ENCODE measurements at regions not wholly inside any gene's neighbourhood (a gene's known extent, or its start where the extent isn't known, plus 50 kb on each side); places are given as distances from the start of the nearest gene placed in this dataset.
A peak's percentile ranks its signal among the peaks of the same experiment; 100 is the strongest.

DNA sequence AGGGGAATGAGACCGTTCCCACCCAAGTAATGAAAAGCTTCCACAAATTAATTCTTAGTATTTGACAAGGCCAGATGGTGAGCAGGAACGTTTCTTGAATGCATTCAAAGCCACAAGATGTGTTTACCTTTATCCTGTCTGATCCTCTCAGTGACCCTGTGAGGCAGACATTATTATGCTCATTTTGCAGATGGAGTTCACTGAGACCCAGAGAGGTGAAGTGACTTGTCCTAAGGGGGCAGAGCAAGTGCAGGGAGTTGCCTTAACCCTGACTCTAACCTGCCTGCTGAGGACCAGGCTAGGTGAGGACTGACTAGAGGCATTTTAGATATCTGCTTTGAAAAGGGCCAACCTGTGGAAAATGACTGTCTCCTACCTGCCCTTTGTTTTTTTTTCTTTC lies 156.7 kb downstream of the HAPSTR1 start:
- Mint-ChIP-seq H3K4me3 (no peak overlapping the region), H3K27ac (no peak overlapping the region)

DNA sequence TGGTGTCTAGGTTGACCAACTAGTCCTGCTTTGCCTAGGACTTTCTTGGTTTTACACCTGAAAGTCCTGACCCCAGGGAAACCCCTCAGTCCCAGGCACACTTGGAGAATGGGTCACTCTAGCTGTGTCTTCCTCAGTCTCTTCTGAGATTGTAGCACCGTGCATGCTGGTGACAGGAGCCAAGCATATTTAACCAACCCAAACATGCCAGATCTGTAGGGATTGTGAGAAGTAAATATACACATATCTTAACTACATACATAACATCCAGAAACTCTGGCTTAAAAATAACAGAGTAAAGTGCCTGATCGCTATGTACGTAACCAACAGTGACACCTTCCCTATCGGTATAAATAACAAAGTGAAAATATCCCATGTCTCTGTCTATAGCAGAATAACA lies 158.1 kb downstream of the HAPSTR1 start:
- H3K4me3 Mint-ChIP-seq: no peak overlapping the region
- H3K27ac Mint-ChIP-seq: no peak overlapping the region
- no peaks in the 10 kb centered on the region for H3K9me3 Mint-ChIP-seq
- H3K36me3 Mint-ChIP-seq: no peaks in the 10 kb centered on the region
- no peak for DNase-seq
- no peaks in the 10 kb centered on the region for H3K4me1 Mint-ChIP-seq
- H3K27me3 Mint-ChIP-seq (ENCODE audit: low read depth in 3 of 3): peaks cover 0 to 14% (median 9%) of the 10 kb centered on the region in 3 donors

More for the DNA sequence above, 156.7 kb downstream of the HAPSTR1 start:
- Mint-ChIP-seq H3K27me3 (ENCODE audit: low read depth in 3 of 3) (peaks cover 0 to 5% (median 5%) of the 10 kb centered on the region in 3 donors), H3K9me3 (no peaks in the 10 kb centered on the region), H3K36me3 (no peaks in the 10 kb centered on the region), H3K4me1 (no peaks in the 10 kb centered on the region)
- DNase-seq: no peak

DNA sequence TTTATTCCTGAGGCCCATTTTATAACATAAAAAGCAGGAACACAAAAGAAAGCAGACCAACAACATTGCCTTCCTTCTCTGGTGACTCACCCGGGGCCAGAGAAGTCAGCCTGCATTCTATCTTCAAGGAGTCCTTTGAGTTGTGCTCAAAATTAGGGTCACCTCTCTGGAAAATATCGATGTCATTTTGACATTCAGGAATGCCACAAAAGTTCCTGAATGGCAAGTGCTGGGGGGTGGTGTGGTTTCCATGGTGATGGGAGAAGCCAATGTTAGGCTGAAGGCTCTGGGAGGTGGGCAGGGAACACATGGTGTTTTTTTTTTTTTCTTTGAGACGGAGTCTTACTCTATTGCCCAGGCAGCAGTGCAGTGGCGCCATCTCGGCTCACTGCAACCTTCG lies 159.6 kb downstream of the HAPSTR1 start:
- Mint-ChIP-seq H3K36me3 (no peaks in the 10 kb centered on the region), H3K4me3 (no peak overlapping the region), H3K4me1 (no peaks in the 10 kb centered on the region), H3K27ac (no peak overlapping the region), H3K27me3 (ENCODE audit: low read depth in 3 of 3) (peaks cover 0 to 19% (median 8%) of the 10 kb centered on the region in 3 donors), H3K9me3 (no peaks in the 10 kb centered on the region)
- no peak for DNase-seq

DNA sequence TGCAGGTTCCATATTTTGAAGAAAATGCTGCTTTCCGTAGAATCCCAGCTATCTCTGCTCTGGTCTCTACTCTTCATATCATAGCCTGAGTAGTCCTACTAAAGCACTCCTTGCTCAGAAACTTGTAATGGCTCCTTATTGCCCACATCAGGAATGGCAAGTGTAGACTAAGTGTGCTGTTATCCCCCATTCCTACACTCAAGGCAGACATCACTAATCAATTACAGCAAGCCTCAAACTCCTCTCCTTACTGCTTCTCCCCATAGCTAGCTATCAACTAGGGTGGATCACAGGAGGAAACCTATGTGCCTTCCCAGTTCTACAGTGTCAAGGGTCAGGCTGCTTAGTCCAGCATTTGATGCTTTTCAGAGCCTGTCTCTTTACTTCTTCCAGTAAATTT lies 163.4 kb downstream of the HAPSTR1 start:
- DNase-seq: no peak
- Mint-ChIP-seq H3K4me3 (no peak overlapping the region), H3K4me1 (no peaks in the 10 kb centered on the region), H3K36me3 (no peaks in the 10 kb centered on the region), H3K27ac (no peak overlapping the region), H3K9me3 (no peaks in the 10 kb centered on the region), H3K27me3 (ENCODE audit: low read depth in 3 of 3) (peaks cover 0 to 26% (median 7%) of the 10 kb centered on the region in 3 donors)

DNA sequence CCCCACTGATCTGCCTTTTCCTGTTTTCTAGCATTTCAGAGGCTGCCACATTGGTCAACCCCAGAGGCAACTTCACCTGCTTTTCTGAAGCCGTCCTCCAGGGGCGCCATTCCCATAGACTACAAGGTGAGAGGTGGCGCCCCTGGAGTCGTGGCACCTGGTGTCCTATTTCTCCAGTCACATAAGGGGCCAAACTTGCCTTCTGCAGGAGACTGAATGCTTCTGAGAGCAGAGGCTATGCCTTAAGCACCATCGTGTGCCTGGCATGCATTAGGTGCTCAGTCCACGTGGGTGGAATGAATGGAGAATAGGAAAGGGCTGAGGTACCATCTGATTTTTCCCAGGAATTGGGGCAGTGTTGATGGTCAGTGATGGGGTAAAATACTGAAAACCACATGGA lies 164.8 kb downstream of the HAPSTR1 start:
- no peak overlapping the region for H3K27ac Mint-ChIP-seq

DNA sequence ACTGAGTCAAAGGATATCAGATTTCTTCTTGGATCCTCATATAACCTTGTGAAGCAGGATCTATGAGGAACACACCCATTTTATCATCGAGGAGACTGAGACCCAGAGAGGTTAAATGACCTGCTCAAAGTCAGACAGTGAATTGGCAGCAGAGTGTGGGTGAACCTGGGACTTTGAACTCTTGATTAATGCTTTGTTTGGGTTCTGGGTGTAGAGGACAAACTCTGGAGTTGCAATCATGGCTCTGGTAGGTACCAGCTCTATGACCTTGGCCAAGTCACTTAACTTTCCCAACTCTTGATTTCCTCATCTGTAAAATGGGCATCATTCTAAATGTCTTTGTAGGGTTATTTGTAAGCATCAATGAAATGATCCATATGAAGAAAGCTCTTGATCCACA lies 166.4 kb downstream of the HAPSTR1 start:
- H3K9me3 Mint-ChIP-seq: no peaks in the 10 kb centered on the region
- H3K4me1 Mint-ChIP-seq: no peaks in the 10 kb centered on the region
- DNase-seq: no peak
- no peak overlapping the region for H3K4me3 Mint-ChIP-seq
- H3K27ac Mint-ChIP-seq: no peak overlapping the region
- H3K27me3 Mint-ChIP-seq (ENCODE audit: low read depth in 3 of 3): peaks cover 0 to 24% (median 7%) of the 10 kb centered on the region in 3 donors
- H3K36me3 Mint-ChIP-seq: no peaks in the 10 kb centered on the region

More for the DNA sequence above, 164.8 kb downstream of the HAPSTR1 start:
- no peaks in the 10 kb centered on the region for H3K36me3 Mint-ChIP-seq
- H3K9me3 Mint-ChIP-seq: no peaks in the 10 kb centered on the region
- no peak overlapping the region for H3K4me3 Mint-ChIP-seq
- H3K27me3 Mint-ChIP-seq (ENCODE audit: low read depth in 3 of 3): peaks cover 0 to 29% (median 7%) of the 10 kb centered on the region in 3 donors
- H3K4me1 Mint-ChIP-seq: no peaks in the 10 kb centered on the region
- DNase-seq: no peak

DNA sequence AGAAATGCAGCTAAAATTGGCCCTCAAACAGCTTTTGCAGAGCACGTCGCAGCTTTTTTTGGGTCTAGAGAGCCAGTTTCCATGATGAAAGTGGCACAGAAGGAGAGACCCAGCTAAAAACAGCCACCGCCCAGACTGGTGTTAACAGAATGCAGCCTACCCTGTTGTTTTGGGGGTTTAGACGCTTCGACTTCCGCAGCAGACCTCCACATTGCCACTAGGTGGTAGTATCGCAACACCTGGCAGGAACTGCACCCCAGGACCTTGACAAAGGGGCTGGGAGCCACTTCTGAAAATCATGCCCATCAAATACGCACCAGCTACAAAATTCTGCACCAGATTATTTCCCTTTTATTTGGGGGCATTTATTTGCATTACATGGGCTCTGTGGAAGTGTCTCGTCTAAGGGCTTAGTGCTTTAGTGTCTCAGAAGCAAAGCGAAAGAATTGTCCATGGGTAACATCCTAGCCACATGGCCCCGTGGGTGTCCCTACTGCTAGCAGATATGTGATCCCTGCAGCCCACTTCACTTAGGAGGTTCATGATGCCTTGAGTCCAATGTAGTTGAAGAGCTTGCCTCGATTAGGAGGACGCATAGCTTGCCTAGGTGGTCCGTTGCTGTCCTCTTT lies 167.1 kb downstream of the HAPSTR1 start:
- no peaks in the 10 kb centered on the region for H3K36me3 Mint-ChIP-seq
- no peak for DNase-seq
- no peaks in the 10 kb centered on the region for H3K9me3 Mint-ChIP-seq
- no peak overlapping the region for H3K27ac Mint-ChIP-seq
- H3K4me1 Mint-ChIP-seq: no peaks in the 10 kb centered on the region
- H3K27me3 Mint-ChIP-seq (ENCODE audit: low read depth in 3 of 3): peaks cover 0 to 21% (median 7%) of the 10 kb centered on the region in 3 donors
- no peak overlapping the region for H3K4me3 Mint-ChIP-seq

DNA sequence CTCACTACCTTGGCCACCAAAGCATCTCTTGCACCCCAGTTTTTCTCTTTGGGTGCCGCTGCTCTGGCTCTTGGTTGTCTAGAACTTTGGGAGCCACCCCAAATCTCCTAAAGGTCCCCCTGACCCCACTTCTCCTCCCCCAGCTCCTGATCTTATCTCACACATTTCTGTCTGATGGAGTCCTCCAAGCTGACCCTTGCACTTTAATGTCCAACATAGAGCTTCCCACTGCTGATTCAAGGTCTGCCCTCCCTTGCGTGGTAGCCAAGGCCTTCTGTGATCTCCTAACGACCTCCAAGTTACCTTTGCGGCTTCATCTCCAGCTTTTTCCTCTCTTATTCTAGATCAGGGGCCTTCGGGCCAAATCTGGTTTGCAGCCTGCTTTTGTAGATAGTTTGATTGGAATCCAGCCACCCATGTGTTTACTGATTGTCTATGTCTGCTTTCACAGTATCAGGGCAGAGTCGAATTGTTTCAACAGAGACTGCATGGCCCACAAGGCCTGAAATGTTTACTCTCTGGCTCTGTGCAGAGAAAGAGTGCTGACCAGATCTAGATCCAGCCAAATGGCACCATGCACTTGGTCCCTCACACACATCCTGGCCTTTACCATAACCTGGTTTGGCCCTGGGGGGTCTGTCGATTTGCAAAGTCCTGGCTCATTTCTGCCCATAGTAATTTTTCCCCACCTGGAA lies 168.6 kb downstream of the HAPSTR1 start:
- Mint-ChIP-seq H3K27ac (no peak overlapping the region), H3K4me1 (no peaks in the 10 kb centered on the region), H3K27me3 (ENCODE audit: low read depth in 3 of 3) (peaks cover 0 to 11% (median 3%) of the 10 kb centered on the region in 3 donors), H3K9me3 (no peaks in the 10 kb centered on the region), H3K36me3 (no peaks in the 10 kb centered on the region), H3K4me3 (no peak overlapping the region)
- DNase-seq: no peak

DNA sequence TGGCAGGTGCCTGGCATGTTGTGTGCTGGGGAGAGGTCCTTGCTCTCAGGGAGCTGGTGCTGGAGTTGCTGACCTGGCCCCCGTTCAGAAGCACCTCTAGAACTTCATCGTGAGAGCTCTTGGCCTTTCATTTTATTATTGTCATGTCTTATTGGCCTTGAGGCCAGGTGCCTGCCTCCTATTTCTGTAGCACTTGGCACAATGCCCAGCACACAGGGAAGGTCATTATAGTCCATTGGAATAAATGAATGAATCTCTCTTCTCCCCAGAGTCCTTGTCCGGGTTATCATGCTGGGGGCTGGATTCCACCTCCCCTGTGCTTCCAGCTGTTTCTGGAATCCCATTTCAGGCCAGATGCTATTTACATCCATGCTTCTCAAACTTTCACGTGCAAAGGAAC lies 169.2 kb downstream of the HAPSTR1 start:
- Mint-ChIP-seq H3K4me1 (no peaks in the 10 kb centered on the region), H3K27ac (no peak overlapping the region), H3K27me3 (ENCODE audit: low read depth in 3 of 3) (peaks cover 0 to 10% (median 5%) of the 10 kb centered on the region in 3 donors), H3K9me3 (no peaks in the 10 kb centered on the region), H3K36me3 (no peaks in the 10 kb centered on the region), H3K4me3 (no peak overlapping the region)
- no peak for DNase-seq

DNA sequence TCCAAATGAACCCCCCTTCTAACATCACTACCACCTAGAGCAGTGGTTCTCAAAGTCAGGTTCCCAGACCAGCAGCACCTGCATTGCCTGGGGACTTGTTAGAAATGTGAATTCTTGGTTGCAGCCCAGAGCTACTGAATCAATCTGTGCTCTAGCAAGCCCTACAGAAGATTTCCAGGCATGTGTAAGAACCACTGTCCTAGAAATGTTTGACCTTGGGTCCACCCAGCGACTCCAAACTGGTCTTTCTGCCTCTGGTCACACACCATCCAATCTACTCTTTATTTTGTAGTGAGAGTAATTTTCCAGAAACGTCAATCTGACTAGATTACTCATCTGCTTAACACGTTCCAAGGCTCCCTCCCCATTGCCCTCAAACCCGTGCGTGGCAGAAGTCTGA lies 169.9 kb downstream of the HAPSTR1 start:
- H3K27ac Mint-ChIP-seq: peak overlapping the region in 1 of 6 donors; percentile 38
- H3K4me1 Mint-ChIP-seq: no peaks in the 10 kb centered on the region
- peaks cover 0 to 11% (median 5%) of the 10 kb centered on the region in 3 donors for H3K27me3 Mint-ChIP-seq (ENCODE audit: low read depth in 3 of 3)
- H3K36me3 Mint-ChIP-seq: no peaks in the 10 kb centered on the region
- DNase-seq: no peak
- H3K4me3 Mint-ChIP-seq: no peak overlapping the region
- H3K9me3 Mint-ChIP-seq: no peaks in the 10 kb centered on the region

DNA sequence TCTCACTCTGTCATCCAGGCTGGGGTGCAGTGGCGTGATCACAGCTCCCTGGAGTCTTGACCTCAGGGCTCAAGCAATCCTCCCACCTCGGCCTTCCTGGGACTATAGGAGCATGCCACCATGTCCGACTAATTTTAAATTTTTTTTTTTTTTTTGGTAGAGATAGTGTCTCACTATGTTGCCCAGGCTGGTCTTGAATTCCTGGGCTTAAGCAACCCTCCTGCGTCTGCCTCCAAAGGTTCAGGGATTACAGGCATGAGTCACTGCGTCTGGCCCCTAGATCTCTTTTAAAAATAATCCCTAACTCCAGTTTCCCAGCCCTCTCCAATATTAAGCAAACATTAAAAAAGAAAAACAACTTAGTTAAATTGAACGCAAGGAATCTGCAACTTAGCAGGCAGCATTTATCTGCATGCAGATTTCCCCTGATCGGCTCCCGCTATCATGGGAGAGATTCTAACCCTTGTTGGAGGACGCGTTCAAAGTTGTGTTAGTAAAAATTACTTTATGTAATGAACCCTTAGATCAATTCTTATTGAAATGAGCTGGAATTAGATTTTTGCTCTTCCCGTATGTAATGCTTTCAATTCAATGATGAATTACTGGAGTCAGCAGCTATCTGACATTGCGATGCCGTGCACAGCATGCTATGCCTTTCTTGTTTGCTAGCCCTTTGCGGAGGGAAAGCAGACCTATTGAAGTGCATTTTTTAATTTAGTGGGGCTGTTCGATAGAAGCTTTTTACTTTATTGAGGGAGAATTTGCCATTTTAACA lies 171.7 kb downstream of the HAPSTR1 start:
- Mint-ChIP-seq H3K36me3 (no peaks in the 10 kb centered on the region), H3K4me1 (no peaks in the 10 kb centered on the region), H3K4me3 (no peak overlapping the region), H3K27ac (no peak overlapping the region), H3K27me3 (ENCODE audit: low read depth in 3 of 3) (peaks cover 0 to 9% (median 7%) of the 10 kb centered on the region in 3 donors), H3K9me3 (no peaks in the 10 kb centered on the region)
- DNase-seq: no peak

DNA sequence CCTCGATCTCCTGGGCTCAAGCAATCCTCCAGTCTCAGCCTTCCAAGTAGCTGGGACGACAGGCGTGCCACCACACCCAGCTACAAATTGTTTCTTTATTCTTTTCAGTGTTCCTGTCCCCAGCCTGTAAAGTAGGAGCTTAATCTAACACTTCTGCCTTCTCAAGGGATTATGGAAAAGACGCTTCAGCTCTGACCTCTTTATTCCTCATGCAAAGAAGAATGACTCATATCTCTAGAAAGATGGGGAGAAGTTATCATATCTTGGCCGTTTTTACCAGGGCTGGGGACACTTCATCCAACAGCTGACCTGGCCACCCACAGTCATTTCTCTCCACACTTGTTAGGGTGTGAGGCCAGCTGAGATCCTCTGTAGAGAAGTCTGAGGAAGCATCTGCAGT lies 172.6 kb downstream of the HAPSTR1 start:
- Mint-ChIP-seq H3K36me3 (no peaks in the 10 kb centered on the region), H3K4me3 (no peak overlapping the region), H3K27ac (no peak overlapping the region), H3K4me1 (no peaks in the 10 kb centered on the region), H3K9me3 (no peaks in the 10 kb centered on the region), H3K27me3 (ENCODE audit: low read depth in 3 of 3) (peaks cover 0 to 10% (median 5%) of the 10 kb centered on the region in 3 donors)
- no peak for DNase-seq

DNA sequence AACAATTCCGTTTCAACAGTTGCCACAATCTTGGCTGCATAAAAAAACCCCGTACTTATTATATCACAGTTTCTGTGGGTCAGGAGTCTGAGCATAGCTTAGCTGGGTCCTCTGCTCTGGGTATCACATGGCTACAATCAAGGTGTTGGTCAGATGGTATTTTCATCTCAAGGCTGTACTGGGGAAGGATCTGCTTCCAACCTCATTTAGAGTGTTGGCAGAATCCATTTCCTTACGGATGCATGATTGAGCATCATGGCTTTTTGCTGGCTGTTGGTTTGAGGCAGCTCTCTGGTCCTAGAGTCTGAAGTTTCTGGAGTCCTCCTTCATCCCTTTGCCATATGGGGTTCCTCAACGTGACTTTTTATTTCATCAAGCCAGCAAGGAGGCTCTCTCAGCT lies 177.0 kb downstream of the HAPSTR1 start:
- no peaks in the 10 kb centered on the region for H3K9me3 Mint-ChIP-seq
- DNase-seq: no peak
- H3K27ac Mint-ChIP-seq: no peak overlapping the region
- H3K4me3 Mint-ChIP-seq: no peak overlapping the region
- H3K27me3 Mint-ChIP-seq (ENCODE audit: low read depth in 3 of 3): peaks cover 3 to 7% (median 6%) of the 10 kb centered on the region in 3 donors
- H3K4me1 Mint-ChIP-seq: no peaks in the 10 kb centered on the region
- H3K36me3 Mint-ChIP-seq: no peaks in the 10 kb centered on the region

DNA sequence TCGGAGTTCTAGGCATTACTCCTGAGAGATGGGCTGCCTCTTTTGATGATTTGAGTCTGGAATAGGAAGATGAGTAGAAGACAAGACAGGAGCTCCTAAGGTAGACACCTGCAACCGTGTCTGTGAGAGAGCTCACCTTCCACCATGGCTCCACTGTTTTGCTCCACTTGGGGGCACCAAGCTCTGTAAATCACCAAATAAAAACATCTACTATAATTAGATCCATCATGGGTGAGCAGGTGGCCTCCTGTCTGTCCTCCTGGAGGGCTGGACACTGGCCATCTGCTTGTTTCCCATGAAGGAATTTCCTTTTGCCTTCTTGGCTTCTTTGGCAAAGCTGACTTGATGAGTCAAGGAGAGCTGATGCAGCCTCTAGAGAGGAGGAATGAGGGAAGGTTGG lies 179.0 kb downstream of the HAPSTR1 start:
- Mint-ChIP-seq H3K27me3 (ENCODE audit: low read depth in 3 of 3) (peaks cover 3 to 6% (median 6%) of the 10 kb centered on the region in 3 donors), H3K36me3 (no peaks in the 10 kb centered on the region), H3K9me3 (no peaks in the 10 kb centered on the region), H3K4me3 (no peak overlapping the region), H3K27ac (no peak overlapping the region), H3K4me1 (no peaks in the 10 kb centered on the region)
- DNase-seq: no peak

Measured in immature natural killer cell (primary cell).